Activated CD4-positive, alpha-beta T cell treated with anti-CD3 and anti-CD28 coated beads for 24 hours (primary cell): ENCODE measurements at regions not wholly inside any gene's neighbourhood (a gene's known extent, or its start where the extent isn't known, plus 50 kb on each side); places are given as distances from the start of the nearest gene placed in this dataset.

Experiments
- DNase-seq, 2 donors: peaks; one replicate each; pipeline ENCODE4 v3.0.0-alpha.2; 2020; ENCODE audit warnings: low read depth in 2 of 2

DNA sequence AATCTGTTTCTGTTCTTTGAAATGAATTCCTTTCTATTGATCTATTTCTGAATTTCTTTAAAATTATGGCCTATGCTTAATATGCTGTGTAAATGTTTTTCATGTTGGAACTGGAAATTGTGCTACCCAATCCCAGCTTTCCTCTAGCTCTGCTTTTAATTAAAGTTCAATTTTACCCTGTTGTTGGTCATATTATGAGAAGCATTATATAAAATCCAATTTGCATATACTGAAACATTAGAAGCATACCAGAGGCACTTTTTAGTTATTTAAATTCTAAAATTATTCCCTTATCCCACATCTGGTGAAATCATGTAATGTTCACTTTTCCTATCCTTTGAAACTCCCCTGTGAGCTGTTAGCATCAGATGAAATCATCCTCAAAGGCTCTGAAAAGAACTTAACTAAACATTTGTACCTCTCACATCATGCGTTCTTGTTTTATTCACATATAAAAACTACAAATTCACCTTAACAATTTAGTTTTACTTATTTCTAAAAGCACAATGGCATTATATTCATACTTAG, 160.6 kb upstream of the COL21A1 start:
- DNase-seq = no peak

DNA sequence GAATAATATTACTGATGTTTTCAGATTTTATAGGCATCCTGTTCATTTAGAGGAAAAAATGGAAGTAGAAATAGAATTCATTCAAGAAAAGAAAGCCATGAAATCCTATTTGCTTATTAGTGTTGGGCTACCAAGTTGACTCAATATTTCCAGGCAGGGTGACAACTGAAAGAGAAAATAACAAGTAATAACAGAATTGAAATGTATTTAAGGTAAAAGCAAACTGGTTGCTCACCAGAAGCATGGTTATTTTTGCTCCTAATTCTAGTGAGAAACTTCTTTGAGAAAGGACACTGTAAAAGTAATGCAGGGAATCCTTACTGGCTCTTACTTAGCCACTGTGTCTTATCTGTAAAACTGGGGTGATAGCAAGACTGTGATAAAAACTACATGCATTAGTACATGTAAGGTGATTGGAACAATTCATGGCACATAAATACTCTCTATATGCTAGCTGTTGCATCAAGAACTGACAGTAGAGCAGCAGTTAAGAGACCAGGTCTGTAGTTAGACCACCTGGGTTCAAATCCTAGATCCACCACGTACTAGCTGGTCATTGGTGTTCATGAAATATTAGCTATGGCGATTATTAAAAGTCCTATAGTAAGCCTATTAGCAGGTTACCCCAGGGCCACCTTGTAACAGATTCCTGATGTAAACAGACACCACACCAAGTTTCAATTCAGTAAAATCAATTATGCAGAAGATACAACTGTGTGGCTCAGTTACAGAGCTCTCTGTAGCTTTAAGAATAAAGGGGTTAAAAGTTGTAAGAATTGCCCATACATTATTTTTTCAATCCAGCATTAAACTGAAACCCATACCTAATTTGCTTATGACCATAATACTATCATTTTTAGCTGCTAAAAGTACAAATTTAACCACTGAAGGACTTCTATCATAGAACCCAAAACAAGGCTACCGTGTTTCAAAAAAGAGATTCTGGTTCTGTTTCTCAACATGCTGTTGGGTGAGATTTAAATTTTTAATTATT, 159.2 kb upstream of the COL21A1 start:
- no peak for DNase-seq

DNA sequence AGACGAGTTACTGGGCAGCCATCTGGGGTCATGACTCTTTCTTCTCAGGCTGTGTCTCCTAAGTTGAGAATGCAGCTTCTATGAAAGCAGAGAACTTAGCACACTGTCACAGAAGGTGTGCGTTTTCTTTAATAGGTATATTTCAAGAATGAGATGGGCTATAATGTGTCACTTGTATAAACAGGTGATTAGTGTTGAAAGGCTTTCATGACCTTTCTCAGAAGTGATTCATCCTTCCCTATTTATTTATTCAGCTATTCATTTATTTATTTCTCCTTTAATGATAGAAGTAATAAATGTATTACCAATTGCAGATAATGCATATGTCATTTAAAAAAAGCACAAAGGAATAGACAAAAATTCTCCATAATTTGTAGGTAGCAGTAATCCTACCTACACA, 157.2 kb upstream of the COL21A1 start:
- DNase-seq = no peak

DNA sequence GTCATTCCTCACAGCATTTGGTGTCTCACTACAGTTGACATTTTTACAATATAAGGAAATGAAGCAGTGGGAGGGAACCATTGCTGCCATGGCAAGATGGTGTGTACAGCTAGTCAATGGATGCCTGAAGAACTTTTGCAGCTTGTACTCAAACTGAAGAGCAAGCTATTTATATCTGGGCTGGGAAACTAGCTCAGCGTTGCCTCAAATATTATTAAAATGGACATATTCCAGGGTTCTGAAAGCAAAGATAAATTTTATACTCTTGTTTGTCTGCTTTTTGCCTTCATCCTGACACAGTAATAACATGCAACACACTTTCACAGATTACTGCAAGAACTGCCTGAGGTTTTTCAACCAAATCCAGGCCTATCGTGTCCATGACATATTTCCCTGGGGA, 156.4 kb upstream of the COL21A1 start:
- DNase-seq = no peak

DNA sequence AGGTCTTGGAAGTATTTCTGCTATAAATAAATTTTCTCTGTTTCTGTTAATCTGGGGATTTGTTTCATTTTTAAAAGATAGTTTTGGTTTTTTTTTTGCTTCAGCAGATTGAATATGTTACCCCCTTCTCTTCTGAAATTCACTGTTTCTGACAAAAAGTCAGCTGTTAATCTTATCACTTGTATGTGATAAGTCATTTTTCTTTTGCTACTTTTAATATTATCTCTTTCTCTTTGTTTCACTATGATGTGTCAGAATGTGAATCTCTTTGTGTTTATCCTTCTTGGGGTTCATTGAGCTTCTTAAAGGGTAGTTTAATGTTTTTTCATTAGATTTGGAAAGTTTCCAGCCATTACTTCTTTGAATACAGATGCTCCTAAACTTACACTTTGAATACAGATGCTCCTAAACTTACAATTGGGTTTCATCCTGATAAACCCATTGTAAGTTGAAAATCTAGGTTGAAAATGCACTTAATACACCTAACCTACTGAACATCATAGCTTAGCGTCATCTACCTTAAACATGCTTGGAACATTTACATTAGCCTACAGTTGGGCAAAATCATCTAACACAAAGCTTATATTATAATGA, 154.2 kb upstream of the COL21A1 start:
- DNase-seq = no peak

DNA sequence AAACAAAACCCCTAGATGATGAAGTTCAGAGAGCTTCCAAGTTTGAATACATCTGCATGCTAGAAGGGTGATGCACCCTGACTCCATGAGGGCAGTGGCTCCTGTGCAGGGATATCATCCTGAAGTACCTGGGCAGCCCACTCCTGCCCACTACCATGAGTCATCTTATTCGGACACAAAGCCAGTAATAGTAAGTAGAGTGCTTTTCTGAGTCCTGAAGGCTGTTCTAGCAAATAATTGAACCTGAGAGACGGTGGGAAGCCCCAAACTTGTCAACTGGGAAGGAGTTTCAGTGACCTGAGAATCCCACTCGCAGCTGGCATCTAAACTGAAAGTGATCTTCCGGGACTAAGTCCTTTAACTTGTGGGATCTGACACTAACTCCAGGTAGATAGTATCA, 152.9 kb upstream of the COL21A1 start:
- no peak for DNase-seq

DNA sequence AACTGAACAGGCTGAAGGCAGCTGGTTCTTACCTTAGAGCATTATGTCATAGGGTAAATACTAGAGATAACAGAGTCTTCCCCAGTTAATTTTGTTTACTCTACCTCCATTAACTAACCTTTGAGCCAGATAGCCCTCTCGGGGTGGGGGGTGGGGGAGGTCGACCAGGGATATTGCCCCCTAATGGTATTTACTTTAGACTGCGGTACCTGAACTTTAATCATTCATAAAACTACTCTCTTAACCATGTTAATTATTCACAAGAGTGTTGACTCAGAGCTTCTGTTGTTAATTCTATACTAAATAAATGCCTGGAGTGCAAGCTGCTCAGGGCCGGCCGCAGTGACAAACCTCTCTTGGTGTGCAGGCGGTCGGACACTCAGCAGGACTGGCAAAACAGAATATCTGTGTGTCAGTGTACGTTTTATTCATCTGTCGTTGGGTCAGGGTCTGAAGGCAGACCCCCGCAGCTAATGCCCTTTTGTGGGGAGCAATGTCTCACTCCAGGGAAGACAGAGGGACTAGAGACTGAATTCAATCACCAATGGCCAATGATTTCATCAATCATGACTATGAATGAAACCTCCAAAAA, 152.4 kb upstream of the COL21A1 start:
- no peak for DNase-seq

DNA sequence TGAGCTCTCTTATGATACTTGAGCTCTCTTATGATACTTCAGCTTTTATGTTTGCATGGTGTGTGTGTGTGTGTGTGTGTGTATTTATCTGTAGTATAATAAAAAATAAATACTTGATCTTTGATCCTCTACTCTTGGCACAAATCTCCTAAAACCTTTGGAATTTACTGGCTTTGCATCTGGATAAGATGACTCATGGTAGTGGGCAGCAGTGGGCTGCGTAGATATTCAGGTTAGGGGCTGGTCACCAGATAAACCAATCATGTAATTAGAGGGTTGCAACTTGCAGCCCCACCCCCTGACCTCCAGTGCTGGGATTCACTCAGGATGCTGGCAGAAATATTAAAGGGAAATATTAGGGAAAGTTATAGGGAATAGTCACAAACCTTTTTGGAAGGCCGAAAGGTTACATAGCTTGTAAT, 151.9 kb upstream of the COL21A1 start:
- no peak for DNase-seq

DNA sequence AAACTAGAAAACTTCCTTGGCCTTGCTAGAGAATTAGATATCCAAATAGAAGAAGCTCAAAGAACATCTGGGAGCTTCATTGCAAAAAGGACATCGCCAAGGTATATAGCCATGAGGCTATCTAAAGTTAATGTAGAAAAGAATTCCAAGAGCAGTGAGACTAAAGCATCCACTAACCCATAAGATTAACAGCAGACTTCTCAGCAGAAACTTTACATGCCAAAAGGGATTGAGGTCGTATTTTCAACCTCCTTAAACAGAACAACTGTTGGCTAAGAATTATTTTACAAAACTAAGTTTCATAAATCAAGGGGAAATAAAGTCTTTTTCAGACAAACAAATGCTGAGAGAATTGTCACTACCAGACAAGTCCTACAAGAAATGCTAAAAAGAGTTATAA, 149.1 kb upstream of the COL21A1 start:
- DNase-seq = no peak

DNA sequence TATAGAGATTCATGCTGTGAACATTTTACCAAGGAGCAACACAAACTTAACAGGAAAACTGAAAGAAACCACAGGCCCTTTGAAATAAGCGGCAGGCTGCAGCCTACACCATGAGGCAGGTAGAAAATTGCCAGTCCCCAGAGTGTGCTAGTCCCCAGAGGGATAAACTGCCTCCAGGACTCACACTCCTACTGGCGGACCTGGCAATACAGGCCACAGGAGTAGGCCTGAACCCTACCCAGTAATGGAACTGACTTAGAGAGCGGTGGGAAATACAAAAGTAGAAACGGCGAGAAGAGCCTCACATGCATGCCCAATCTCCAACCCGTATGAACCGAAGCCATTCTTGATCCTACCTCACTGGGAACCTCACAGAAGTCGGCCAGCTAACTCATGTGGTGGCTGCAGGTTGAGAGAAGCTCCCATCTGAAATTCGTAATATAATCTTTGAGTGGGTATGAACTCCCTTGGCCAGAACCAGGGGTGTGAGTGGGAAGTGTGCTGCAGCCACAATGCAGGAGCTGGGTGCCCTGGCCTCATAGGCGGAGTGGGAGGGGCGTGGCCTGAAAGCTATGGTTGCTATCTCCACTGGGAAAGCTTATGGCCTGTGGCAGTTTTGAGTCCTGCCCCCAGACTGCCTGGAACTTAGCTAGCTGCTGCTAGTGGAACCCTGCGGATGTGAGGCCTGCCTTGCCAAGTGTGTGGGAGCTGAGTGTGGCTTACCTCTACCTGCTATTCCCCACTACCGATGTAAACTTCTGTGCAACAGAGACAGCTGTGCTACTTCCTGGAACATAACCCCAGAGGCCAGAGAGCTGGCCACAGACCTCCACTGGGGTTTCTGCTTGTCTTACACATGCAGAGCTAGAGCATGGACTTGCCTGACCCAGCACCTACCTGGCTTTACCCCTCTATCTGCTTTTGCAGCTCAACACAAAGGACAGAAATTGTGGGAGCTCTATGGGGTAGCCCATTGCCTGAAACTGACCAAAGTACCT, 146.5 kb upstream of the COL21A1 start:
- no peak for DNase-seq

DNA sequence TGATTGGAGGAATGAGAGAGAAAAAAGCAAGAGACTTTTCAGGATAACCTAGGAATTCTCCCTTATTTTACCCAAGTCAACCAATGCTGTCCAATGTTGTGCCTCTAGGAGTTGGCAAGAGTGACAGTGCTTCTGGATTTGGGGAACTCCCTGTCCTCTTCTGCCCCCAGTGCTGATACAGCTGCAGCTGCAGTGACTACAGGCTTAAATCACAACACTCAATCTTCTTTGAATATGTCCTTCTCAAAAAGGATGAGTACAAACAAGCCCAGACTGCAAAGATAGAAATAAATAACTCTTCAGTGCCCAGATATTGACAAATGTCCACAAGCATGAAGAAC, 141.0 kb upstream of the COL21A1 start:
- no peak for DNase-seq

DNA sequence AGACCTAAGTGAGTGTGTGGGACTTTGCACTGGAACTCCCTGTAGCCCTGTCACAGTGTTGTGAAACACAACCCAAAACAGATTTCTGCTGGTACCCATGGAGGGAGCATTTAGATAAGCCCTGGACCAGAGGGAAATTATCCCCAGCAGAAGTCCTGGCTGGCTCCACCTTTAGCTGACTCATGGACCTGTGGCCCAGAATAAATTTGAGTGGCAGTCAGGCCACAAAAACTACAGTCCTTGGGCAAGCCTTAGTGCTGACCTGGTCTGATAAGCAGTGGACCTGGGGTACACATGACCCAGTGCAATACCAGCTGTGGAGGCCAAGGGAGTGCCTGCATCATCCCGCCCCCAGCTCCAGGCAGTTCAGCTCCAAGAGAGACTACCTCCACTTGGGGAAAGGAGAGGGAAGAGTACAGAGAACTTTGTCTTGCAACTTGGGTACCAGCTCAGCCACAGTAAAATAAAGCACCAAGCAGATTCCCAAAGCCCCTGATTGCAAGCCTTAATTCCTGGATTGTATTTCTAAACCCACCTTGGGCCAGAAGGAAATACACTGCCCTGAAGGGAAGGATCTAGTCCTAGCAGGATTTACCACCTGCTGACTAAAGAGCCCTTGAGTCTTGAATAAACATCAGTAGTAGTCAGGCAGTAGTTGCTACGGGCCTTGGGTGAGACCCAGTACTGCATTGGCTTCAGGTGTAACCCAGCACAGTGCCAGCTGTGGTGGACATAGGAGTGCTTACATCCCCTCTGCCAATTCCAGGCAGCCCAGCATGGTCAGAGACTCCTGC, 140.4 kb upstream of the COL21A1 start:
- no peak for DNase-seq

DNA sequence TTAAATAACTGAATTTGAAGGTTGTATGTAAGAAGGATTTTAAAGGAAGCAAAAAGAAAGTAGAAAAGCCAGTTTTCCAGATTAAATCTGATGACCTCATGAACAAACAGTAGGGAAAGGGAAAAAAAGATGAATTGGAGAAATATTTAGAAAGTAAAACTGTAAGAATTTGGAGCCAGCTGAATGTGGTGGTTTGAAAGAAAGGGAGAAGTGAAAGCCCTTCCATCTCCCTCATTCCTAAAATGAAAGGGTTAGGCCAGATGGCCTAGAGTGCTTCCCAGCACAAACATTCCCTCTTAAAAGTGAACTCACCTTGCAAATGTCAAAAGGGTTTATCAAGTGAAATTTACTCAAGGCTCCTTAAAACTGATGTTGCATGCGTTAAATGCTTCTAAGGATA, 139.3 kb upstream of the COL21A1 start:
- DNase-seq = no peak

DNA sequence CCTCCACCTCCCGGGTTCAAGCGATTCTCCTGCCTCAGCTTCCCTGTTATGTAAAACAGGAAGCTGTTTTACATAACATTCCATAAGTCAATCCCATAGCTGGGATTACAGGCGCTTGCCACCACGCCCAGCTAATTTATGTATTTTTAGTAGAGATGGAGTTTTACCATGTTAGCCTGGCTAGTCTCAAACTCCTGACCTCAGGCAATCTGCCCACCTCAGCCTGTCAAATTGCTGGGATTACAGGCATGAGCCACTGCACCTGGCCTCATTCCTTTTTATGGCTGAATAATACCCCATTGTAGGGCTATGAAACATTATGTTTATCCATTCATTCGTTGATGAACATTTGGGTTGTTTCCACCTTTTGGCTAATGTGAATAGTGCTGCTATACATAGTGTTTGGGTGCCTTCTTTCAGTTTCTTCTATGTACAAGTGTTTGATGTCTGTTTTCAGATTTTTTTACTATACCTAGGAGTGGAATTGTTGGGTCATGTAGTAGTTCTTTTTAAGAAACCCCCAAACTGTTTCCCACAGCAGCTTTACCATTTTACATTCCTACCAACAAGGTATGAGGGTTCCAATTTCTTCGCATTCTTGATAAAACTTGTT, 138.7 kb upstream of the COL21A1 start:
- no peak for DNase-seq

DNA sequence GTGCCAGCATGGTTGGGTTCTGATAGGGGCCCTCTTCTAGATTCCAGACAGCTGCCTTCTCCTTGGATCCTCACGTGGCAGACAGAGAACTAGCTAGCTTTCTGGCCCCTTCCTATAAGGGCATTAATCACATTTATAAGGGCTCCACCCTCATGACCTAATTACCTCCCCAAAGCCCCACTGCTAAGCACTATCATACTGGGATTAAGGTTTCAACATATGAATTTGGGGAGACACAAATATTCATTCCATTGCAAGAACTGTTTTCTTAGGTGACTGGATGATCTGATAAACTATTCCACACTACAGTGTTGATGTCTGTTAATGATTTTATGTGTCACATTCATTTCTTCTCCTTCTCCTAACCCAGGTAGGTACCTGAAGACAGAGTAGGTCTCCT, 135.8 kb upstream of the COL21A1 start:
- no peak for DNase-seq

DNA sequence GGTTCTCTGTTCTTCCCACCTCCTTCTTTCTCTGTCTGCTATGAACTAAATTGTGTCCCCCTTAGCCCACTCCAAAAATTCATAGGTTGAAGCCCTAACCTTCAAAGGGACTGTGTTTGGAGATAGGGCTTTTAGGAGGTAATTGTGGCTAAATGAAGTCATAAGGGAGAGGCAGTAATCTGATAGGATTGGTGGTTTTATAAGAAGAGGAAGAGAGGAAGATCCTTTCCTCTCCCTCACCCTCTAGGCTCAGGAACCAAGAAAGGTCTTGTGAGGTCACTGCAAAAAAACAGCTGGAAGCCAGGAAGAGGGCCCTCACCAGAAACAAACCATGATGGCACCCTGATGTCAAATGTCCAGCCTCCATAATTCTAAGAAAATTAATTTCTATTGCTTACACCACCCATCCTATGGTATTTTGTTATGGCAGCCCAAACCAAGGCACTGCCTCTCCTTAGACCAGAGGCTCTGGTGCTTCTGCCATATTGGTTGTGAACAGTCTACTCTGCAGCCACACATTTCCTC, 135.1 kb upstream of the COL21A1 start:
- no peak for DNase-seq

DNA sequence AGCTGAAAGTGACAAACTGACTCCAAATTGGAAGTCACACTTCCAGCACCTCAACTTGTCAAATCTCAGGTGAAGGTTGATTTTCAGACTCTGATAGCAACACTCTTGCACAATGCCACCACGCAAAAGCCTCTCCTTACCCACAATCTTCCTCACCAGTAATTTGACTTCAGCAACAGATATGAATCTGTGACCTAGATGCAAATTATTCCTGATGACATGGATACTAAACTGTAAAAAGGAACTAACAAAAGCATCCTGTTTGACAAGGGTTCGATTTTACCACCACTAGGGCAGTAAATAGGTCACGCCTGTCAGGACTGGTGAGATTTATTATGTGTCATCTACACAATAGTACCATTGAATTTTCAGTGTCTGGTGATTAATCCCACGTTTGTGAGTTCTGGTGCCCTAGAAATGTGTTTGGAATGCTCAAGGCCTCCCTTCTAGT, 134.4 kb upstream of the COL21A1 start:
- no peak for DNase-seq

DNA sequence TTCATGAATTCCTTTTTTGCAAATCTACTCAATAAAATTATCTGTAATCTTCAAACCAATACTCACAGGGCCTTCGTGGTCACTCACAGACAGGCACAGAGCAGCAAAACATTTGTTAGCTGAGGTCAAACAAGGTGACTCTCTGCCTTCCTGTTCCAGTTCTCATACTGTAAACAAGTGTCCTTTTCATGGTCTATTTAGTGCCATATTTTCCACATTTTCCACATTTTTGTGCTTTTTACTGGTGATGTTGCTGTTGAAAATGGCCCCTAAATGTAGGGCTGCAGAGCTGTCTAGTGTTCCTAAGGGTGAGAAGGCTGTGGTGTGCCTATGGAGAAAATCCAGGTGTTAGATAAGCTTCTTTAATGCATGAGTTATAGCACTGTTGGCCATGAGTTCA, 133.1 kb upstream of the COL21A1 start:
- no peak for DNase-seq

DNA sequence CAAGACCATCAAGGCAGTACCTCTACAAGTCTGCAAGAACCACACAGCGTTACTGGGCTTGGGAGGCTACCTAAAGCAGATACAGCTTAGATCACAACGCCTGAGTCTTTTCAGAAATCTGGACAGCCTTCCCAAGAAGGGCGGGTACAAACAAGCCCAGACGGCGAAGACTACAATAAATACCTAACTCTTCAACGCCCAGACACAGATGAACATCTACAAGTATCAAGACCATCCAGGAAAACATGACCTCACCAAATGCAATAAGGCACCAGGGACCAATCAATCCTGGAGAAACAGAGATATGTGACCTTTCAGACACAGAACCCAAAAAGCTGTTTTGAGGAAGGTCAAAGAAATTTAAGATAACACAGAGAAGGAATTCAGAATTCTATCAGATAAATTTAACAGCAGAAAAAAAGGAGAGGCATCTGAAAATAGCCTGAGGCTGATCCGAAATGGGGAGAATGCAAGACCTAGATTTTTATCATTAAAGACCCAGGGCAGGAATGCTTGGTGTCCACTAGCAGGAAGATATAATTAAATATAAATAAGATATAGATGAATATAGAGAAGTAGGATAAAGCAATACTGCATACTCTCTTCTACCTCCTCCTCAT, 131.7 kb upstream of the COL21A1 start:
- no peak for DNase-seq
